CD8-positive, alpha-beta memory T cell (primary cell): ENCODE measurements at regions not wholly inside any gene's neighbourhood (a gene's known extent, or its start where the extent isn't known, plus 50 kb on each side); places are given as distances from the start of the nearest gene placed in this dataset.

Experiments used
- CTCF ChIA-PET: fragments of 350-600 bp; sonication (Branson Sonifier 250); formaldehyde crosslinking; loops from one replicate; lab custom pipeline; 2021; ENCODE audit warnings: antibody characterized with exemption; lab: Charles Lee
- POLR2A ChIA-PET: fragments of 350-600 bp; sonication (Branson Sonifier 250); formaldehyde crosslinking; loops from one replicate; lab custom pipeline; 2021; ENCODE audit warnings: antibody characterized with exemption; lab: Charles Lee
- DNase-seq, 5 donors: peaks; one replicate each; pipeline versions ENCODE4 v3.0.0 to v3.0.0-alpha.2; 2020 to 2022; ENCODE audit warnings: mixed read lengths in 1 of 5
- H3K27ac ChIP-seq: one replicate; pipeline ENCODE4 v1.7.0; 2013; ENCODE audit warnings: low read depth, mild to moderate bottlenecking, low read length, moderate library complexity
- H3K27me3 ChIP-seq: 2 replicates; pipeline ENCODE4 v1.7.0; 2013; ENCODE audit warnings: low read length, mild to moderate bottlenecking; ENCODE audit not compliant: insufficient read depth, poor library complexity, severe bottlenecking
- H3K36me3 ChIP-seq: 2 replicates; pipeline ENCODE4 v1.7.0; 2013; ENCODE audit warnings: mild to moderate bottlenecking, low read length, moderate library complexity; ENCODE audit not compliant: insufficient read depth
- H3K4me1 ChIP-seq: 2 replicates; pipeline ENCODE4 v1.7.0; 2013; ENCODE audit warnings: mild to moderate bottlenecking, low read length, moderate library complexity; ENCODE audit not compliant: insufficient read depth
- H3K4me3 ChIP-seq: 2 replicates; pipeline ENCODE4 v1.7.0; 2013; ENCODE audit warnings: mild to moderate bottlenecking, low read length
- H3K9me3 ChIP-seq: 2 replicates; pipeline ENCODE4 v1.7.0; 2013; ENCODE audit warnings: mild to moderate bottlenecking, low read length
- H3K27ac Mint-ChIP-seq, 8 donors: one replicate each; pipeline ENCODE4 v1.8.0; 2020 to 2021; ENCODE audit warnings: mixed read lengths in 8 of 8, mild to moderate bottlenecking in 6 of 8, inconsistent platforms in 3 of 8, moderate library complexity in 3 of 8
- H3K27me3 Mint-ChIP-seq, 2 donors: one replicate each; pipeline ENCODE4 v1.8.0; 2020 to 2021; ENCODE audit warnings: mixed read lengths in 2 of 2, mild to moderate bottlenecking in 1 of 2, moderate library complexity in 1 of 2
- H3K36me3 Mint-ChIP-seq, 3 donors: one replicate each; pipeline ENCODE4 v1.8.0; 2020 to 2021; ENCODE audit warnings: mixed read lengths in 3 of 3, inconsistent platforms in 1 of 3, mild to moderate bottlenecking in 1 of 3
- H3K4me1 Mint-ChIP-seq, 3 donors: one replicate each; pipeline ENCODE4 v1.8.0; 2020 to 2021; ENCODE audit warnings: mixed read lengths in 3 of 3, inconsistent platforms in 1 of 3, mild to moderate bottlenecking in 1 of 3
- H3K4me3 Mint-ChIP-seq, 7 donors: one replicate each; pipeline ENCODE4 v1.8.0; 2020 to 2021; ENCODE audit warnings: mixed read lengths in 7 of 7, mild to moderate bottlenecking in 6 of 7, moderate library complexity in 4 of 7, inconsistent platforms in 2 of 7
- H3K9me3 Mint-ChIP-seq, 5 donors: one replicate each; pipeline ENCODE4 v1.8.0; 2020 to 2022; ENCODE audit warnings: mixed read lengths in 5 of 5, mild to moderate bottlenecking in 3 of 5, moderate library complexity in 2 of 5, inconsistent platforms in 1 of 5

GRCh38 chr6:124877468-124877867 is 84.8 kb upstream of the RNF217 start:
- H3K27me3 Mint-ChIP-seq: peaks cover 0 to under 1% of the 10 kb centered on the region in 2 donors
- no peak overlapping the region for H3K4me3 ChIP-seq
- DNase-seq: no peak
- no peak overlapping the region for H3K27ac Mint-ChIP-seq
- H3K27me3 ChIP-seq: no peaks in the 10 kb centered on the region
- no peaks in the 10 kb centered on the region for H3K36me3 ChIP-seq
- POLR2A ChIA-PET: no interaction called here
- CTCF ChIA-PET: no interaction called here
- H3K27ac ChIP-seq: no peak overlapping the region
- H3K4me1 ChIP-seq: no peaks in the 10 kb centered on the region
- H3K9me3 Mint-ChIP-seq: peaks cover 0 to 8% (median 0%) of the 10 kb centered on the region in 5 donors
- no peaks in the 10 kb centered on the region for H3K9me3 ChIP-seq
- H3K36me3 Mint-ChIP-seq: no peaks in the 10 kb centered on the region
- no peak overlapping the region for H3K4me3 Mint-ChIP-seq
- peaks cover 0 to 2% (median 0%) of the 10 kb centered on the region in 3 donors for H3K4me1 Mint-ChIP-seq

GRCh38 chr6:124879110-124879991 is 82.9 kb upstream of the RNF217 start:
- Mint-ChIP-seq H3K4me1 (peaks cover 0 to 5% (median 0%) of the 10 kb centered on the region in 3 donors), H3K36me3 (no peaks in the 10 kb centered on the region), H3K4me3 (no peak overlapping the region), H3K9me3 (peaks cover 0 to 8% (median 0%) of the 10 kb centered on the region in 5 donors), H3K27me3 (peaks cover 0 to 3% of the 10 kb centered on the region in 2 donors), H3K27ac (no peak overlapping the region)
- Histone ChIP-seq H3K27me3 (no peaks in the 10 kb centered on the region), H3K27ac (no peak overlapping the region), H3K4me1 (no peaks in the 10 kb centered on the region), H3K9me3 (no peaks in the 10 kb centered on the region), H3K4me3 (no peak overlapping the region), H3K36me3 (no peaks in the 10 kb centered on the region)
- CTCF ChIA-PET: no interaction called here
- POLR2A ChIA-PET: no interaction called here
- no peak for DNase-seq

- Histone ChIP-seq H3K27me3 (no peaks in the 10 kb centered on the region), H3K4me3 (no peak overlapping the region), H3K9me3 (no peaks in the 10 kb centered on the region), H3K4me1 (no peaks in the 10 kb centered on the region), H3K27ac (no peak overlapping the region), H3K36me3 (no peaks in the 10 kb centered on the region)
- POLR2A ChIA-PET: no interaction called here
- H3K27ac Mint-ChIP-seq: no peak overlapping the region
- no peak overlapping the region for H3K4me3 Mint-ChIP-seq
- H3K4me1 Mint-ChIP-seq: peaks cover 0 to 5% (median 0%) of the 10 kb centered on the region in 3 donors
- no peak for DNase-seq
- H3K36me3 Mint-ChIP-seq: no peaks in the 10 kb centered on the region
- peaks cover 0 to 3% of the 10 kb centered on the region in 2 donors for H3K27me3 Mint-ChIP-seq
- H3K9me3 Mint-ChIP-seq: peaks cover 0 to 8% (median 0%) of the 10 kb centered on the region in 5 donors
- CTCF ChIA-PET: no interaction called here
These were observed 82.3 kb upstream of the RNF217 start for GRCh38 chr6:124879992-124880355.

GRCh38 chr6:124881898-124882578 is 80.2 kb upstream of the RNF217 start:
- no peaks in the 10 kb centered on the region for H3K36me3 Mint-ChIP-seq
- Histone ChIP-seq H3K9me3 (no peaks in the 10 kb centered on the region), H3K4me3 (no peak overlapping the region), H3K27me3 (no peaks in the 10 kb centered on the region), H3K36me3 (no peaks in the 10 kb centered on the region), H3K27ac (no peak overlapping the region), H3K4me1 (no peaks in the 10 kb centered on the region)
- peaks cover 0 to 5% (median 0%) of the 10 kb centered on the region in 3 donors for H3K4me1 Mint-ChIP-seq
- POLR2A ChIA-PET: no interaction called here
- peaks cover 0 to 3% of the 10 kb centered on the region in 2 donors for H3K27me3 Mint-ChIP-seq
- no peak overlapping the region for H3K27ac Mint-ChIP-seq
- H3K4me3 Mint-ChIP-seq: no peak overlapping the region
- H3K9me3 Mint-ChIP-seq: peaks cover 0 to 4% (median 0%) of the 10 kb centered on the region in 5 donors
- no peak for DNase-seq
- CTCF ChIA-PET: no interaction called here

DNA sequence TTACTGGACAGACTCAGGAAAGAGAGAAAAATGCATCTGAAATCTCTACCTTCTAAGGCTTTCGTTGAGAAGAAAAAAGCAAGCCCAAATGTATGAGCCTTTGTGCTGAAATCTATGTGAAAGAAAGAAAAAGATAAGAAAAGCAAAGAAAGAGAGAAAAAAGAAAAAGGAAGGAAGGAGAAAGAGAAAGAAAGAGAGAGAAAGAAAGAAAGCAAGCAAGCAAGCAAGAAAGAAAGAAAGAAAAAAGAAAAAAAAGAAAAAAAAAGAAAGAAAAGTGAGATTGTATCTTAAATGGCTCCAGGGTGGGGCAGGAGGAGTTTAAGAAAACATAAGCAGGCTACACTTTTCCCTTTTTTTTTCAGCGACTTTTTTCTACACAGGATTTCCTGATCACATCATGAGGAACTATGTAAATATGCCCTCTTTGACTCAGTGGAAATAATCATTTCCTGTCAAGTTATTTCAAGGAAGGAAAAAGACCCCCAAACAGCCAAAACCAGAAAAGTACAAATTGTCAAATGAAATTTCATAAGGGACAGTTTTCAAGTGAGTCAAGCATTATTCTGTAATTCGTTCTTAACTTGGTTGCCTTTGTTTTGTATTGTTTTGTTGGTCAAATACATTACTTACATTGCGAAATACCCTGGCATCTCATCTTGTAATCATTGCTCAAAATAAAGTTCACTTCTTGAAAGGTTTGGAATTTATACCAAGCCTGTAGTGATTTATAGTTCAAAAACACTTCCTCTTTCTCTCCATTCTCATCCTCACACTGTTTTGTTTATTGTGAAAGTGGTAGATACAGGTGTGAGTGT is 79.5 kb upstream of the RNF217 start:
- no peaks in the 10 kb centered on the region for H3K36me3 Mint-ChIP-seq
- ChIA-PET POLR2A (no interaction called here), CTCF (no interaction called here)
- no peaks in the 10 kb centered on the region for H3K36me3 ChIP-seq
- H3K4me1 Mint-ChIP-seq: peaks cover 0 to 5% (median 0%) of the 10 kb centered on the region in 3 donors
- peaks cover 0 to 4% (median 0%) of the 10 kb centered on the region in 5 donors for H3K9me3 Mint-ChIP-seq
- no peak for DNase-seq
- H3K27me3 ChIP-seq: no peaks in the 10 kb centered on the region
- H3K4me3 Mint-ChIP-seq: no peak overlapping the region
- no peaks in the 10 kb centered on the region for H3K4me1 ChIP-seq
- H3K27me3 Mint-ChIP-seq: peaks cover 0 to 3% of the 10 kb centered on the region in 2 donors
- no peak overlapping the region for H3K4me3 ChIP-seq
- no peak overlapping the region for H3K27ac ChIP-seq
- H3K27ac Mint-ChIP-seq: no peak overlapping the region
- no peaks in the 10 kb centered on the region for H3K9me3 ChIP-seq

GRCh38 chr6:124885171-124885570 is 77.1 kb upstream of the RNF217 start:
- no peak for DNase-seq
- POLR2A ChIA-PET: no interaction called here
- peaks cover 5 to 18% (median 12%) of the 10 kb centered on the region in 3 donors for H3K4me1 Mint-ChIP-seq

DNA sequence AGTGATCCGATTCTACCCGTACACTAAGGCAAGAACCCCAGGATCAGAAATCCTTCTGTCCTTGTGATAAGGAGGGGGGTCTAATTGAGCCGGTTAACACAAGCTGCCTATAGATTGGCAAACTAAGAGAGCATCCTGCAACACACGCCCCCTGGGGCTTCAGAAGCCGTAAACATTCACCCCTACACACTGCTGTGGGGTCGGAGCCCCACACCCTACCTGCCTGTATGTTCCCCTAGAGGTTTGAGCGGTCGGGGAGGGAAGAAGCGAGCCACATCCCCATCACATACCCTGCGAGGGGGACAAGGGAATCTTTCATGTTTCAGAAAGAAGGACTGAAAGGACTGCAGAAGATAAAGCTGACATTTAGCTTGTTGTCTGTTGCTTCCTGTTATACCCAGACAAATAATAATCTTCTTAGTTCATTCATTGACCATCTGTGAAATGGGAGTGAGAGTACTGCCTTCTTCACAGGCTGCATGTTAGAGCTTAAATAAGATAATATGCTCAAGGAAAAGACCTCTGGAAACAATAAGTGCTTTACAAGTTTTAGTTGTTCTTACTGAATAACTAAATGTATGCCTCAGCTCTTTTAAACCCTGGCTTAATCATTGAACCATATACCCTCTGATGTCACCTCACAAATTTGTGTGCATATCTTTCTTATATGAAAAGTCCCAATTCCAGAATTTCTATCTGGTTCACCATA is 74.2 kb upstream of the RNF217 start:
- Histone ChIP-seq H3K4me3 (no peak overlapping the region), H3K4me1 (peaks cover 9% of the 10 kb centered on the region), H3K36me3 (no peaks in the 10 kb centered on the region), H3K27ac (no peak overlapping the region), H3K27me3 (no peaks in the 10 kb centered on the region), H3K9me3 (no peaks in the 10 kb centered on the region)
- Mint-ChIP-seq H3K27me3 (no peaks in the 10 kb centered on the region), H3K9me3 (peaks cover 0 to 4% (median 0%) of the 10 kb centered on the region in 5 donors), H3K36me3 (no peaks in the 10 kb centered on the region), H3K4me3 (no peak overlapping the region), H3K4me1 (peaks cover 5 to 13% (median 12%) of the 10 kb centered on the region in 3 donors), H3K27ac (peak overlapping the region in 1 of 8 donors; percentile 52)
- CTCF ChIA-PET: no interaction called here
- POLR2A ChIA-PET: no interaction called here
- DNase-seq: no peak

More at GRCh38 chr6:124885171-124885570, 77.1 kb upstream of the RNF217 start:
- Mint-ChIP-seq H3K27me3 (peaks cover 0 to 3% of the 10 kb centered on the region in 2 donors), H3K36me3 (no peaks in the 10 kb centered on the region), H3K9me3 (no peaks in the 10 kb centered on the region), H3K27ac (no peak overlapping the region), H3K4me3 (no peak overlapping the region)
- Histone ChIP-seq H3K4me1 (peaks cover 9% of the 10 kb centered on the region), H3K27me3 (no peaks in the 10 kb centered on the region), H3K36me3 (no peaks in the 10 kb centered on the region), H3K27ac (no peak overlapping the region), H3K4me3 (no peak overlapping the region), H3K9me3 (no peaks in the 10 kb centered on the region)
- CTCF ChIA-PET: no interaction called here
